ENCODE measurements at regions not wholly inside any gene's neighbourhood (a gene's known extent, or its start where the extent isn't known, plus 50 kb on each side); places are given as distances from the start of the nearest gene placed in this dataset.
"Not testable (repeated sequence)": the region's sequence is repeated elsewhere in the genome, so short reads cannot be mapped to it uniquely, and the experiment has no call there.

DNA sequence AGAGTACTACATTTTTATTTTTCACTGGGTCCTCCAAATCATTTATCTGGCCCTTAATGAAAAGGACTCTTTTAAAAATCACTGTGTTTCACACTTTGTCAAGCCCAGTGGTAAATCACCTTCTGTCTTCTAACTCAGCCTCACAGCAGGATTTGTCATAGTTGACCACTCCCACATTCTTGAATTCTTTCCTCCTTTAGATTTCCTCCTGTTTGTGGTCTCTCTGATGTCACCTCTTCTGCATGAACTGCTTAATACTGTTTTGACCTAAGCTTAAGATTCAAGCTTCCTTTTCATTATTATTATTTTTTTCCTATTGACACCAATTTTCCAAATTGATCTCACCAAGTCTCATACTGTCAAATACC, 899.8 kb upstream of the MIR17HG start:
- DNase-seq (ENCODE audit: low spot score) (no peak), ATAC-seq (no peak)

DNA sequence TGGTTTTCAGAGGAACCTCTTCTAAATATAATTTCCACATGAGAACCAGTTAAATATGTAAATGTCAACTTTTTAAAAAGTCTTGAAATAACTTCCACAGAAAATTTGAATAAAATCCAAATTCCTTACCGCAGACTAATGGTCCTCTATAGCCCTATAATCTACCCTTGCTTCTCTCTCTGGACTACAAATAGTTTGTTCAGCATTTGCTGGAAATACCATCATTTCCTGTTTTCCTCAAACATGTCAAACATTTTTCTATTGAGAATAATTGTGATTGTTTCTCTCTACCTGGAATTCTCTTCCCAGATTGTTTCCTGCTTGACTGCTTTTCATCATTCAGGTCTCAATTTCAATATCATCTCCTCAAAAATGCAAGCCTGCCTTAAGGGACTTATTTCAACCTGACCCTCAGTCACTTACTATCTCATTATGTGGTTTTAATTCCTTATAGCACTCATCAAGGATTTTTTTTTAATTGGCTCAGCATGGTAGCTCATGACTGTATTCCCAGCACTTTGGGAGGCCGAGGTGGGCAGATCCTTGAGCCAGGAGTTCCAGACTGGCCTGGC, 898.9 kb upstream of the MIR17HG start:
- DNase-seq (ENCODE audit: low spot score) (no peak), ATAC-seq (no peak)

GRCh38 chr13:90453342-90453741, 894.1 kb upstream of the MIR17HG start:
- ATAC-seq, result no peak
- DNase-seq (ENCODE audit: low spot score), result no peak

GRCh38 chr13:90454002-90454636, 893.4 kb upstream of the MIR17HG start:
- no peak for ATAC-seq
- no peak for DNase-seq (ENCODE audit: low spot score)

DNA sequence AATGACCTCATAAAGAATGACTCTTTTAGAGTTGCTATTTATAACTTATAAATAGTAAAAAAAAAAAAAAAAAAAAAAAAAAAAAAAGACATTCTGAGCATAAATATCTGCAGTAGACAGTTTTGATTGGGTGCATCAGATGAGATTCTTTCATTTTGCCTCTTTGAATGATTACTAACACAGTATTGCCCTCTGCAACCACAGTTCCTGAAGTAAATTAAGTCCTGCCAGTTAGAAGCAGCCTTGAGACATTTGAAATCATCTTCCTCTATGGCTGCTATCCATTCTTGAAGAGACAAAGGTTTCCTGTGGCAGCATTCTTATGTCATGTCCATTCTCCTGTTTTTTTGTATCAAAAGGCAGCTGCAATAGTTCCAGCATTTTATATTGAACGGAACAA, 892.4 kb upstream of the MIR17HG start:
- ATAC-seq, result no peak
- DNase-seq (ENCODE audit: low spot score), result no peak

GRCh38 chr13:90455823-90456222, 891.7 kb upstream of the MIR17HG start:
- no peak for ATAC-seq
- no peak for DNase-seq (ENCODE audit: low spot score)

DNA sequence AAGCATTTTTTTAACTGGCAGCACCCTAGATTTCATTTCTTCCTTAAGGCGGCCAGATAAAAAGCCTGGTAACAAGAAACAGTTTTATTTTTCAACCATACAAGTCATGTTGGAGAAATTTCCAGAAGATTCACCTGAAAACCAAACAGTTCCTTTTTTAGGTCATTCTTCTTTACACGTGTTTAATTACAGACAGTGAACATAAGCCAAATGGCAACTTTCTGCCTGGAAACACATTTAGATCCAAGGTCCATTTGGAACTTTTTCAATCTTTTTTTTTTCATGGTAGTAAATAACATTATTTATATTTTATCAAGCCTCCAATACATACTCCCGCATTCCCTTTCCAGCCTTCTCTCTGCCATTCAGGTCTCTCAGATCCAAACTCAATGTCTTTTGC, 886.1 kb upstream of the MIR17HG start:
- ATAC-seq, result peak; percentile 59
- no peak for DNase-seq (ENCODE audit: low spot score)

DNA sequence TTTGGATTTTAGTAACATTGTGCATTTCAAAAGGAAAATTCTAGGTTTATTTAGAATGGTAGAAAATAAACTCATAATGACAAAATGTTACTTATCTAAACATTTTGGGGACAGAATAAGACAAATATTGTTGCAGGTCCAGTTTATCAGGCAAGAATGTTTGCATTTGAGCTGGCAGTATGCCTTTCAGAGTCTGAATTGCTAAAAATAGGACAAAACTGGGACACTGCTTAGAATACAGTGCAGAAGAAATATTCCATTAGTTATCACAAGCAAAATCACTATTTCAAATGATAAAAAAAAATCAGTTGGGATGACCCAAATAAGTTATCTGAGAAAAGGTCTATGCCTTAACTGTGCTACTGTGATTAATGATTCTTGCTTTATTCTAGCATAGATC, 870.3 kb upstream of the MIR17HG start:
- DNase-seq (ENCODE audit: low spot score) (no peak), ATAC-seq (peak; percentile 29)

DNA sequence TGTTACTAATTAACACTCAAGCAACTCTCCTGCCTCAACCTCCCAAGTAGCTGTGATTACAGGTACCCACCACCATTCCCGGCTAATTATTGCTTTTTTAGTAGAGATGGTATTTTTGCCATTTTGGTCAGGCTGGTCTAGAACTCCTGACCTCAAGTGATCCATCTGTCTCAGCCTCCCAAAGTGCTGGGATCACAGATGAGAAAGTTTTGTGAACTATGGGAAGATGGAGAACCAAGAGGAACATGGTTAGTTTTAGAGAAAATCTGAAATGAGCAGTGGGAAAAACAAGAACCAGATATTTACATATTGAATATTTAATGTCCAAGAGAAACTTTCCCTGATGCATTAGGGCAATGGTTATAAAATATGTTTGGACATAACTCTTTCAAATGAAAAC, 863.6 kb upstream of the MIR17HG start:
- no peak for DNase-seq (ENCODE audit: low spot score)
- no peak for ATAC-seq

GRCh38 chr13:90485436-90485835, 862.1 kb upstream of the MIR17HG start:
- DNase-seq (ENCODE audit: low spot score) (no peak), ATAC-seq (no peak)

- ATAC-seq, result no peak
- DNase-seq (ENCODE audit: low spot score), result no peak
Measured at GRCh38 chr13:90492872-90493271, 854.6 kb upstream of the MIR17HG start.

DNA sequence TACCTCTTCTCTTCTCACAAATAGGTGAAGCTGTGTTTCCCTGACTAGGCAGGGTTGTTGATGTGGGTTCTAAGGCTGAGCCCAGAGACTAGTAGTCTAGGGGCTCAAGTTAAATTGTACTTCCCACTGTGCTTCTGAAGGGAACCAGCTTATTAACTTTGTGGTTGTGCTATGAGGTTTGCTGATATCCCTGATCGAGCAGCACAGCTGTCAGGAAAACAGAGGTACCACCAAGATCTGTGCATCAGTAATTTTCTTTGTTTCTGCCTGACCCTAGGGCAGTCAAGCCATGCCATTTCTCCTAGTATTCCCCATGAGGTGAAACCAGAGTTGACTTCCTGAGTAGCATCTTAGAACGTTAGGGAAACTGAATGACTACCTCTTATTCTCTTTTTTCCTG, 853.8 kb upstream of the MIR17HG start:
- ATAC-seq, result no peak
- no peak for DNase-seq (ENCODE audit: low spot score)

- ATAC-seq; DNase-seq (ENCODE audit: low spot score): not testable (repeated sequence)
Measured at GRCh38 chr13:90494849-90495248, 852.6 kb upstream of the MIR17HG start.

GRCh38 chr13:90498096-90498495, 849.4 kb upstream of the MIR17HG start:
- DNase-seq (ENCODE audit: low spot score), result no peak
- no peak for ATAC-seq

DNA sequence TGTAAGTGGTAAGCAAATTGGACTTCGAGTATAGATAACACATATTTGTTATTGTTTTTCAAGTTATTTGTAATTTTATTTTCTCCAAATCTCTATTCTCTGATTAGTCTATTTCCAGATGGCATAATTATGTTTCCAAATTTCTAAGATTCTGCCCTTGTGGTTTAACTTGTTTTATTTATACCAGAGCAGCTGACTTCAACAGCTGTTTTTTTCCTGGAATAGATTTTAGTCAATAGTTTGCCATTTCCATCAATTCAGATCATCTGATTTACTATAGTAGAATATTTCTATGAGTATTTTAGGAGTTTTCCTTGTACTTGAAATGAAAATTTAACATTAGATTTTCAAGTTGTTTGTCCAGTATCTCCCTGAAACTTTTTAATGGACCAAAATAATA, 848.7 kb upstream of the MIR17HG start:
- no peak for DNase-seq (ENCODE audit: low spot score)
- ATAC-seq, result no peak

GRCh38 chr13:90500569-90500968, 846.9 kb upstream of the MIR17HG start:
- ATAC-seq, result no peak

DNA sequence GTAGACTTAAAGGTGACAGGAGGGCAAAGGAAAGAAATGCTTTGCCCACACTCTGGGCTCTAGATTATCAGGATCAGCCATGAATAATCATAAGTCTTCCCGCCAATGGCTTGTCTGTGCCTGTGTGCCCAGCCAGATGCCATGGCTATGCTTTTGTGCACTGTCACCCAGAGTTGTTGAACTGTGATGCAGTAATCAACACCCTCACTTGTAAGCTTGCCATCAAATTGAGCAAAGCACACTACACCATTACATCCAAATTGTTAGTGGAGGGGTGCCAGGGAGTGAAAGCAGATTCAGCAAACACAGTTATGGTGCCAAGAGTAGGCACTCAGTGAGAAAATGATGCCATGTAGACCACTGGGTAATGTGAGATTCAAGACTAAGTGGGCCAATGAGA, 845.3 kb upstream of the MIR17HG start:
- DNase-seq (ENCODE audit: low spot score), result no peak
- no peak for ATAC-seq

More at GRCh38 chr13:90500569-90500968, 846.9 kb upstream of the MIR17HG start:
- no peak for DNase-seq (ENCODE audit: low spot score)

DNA sequence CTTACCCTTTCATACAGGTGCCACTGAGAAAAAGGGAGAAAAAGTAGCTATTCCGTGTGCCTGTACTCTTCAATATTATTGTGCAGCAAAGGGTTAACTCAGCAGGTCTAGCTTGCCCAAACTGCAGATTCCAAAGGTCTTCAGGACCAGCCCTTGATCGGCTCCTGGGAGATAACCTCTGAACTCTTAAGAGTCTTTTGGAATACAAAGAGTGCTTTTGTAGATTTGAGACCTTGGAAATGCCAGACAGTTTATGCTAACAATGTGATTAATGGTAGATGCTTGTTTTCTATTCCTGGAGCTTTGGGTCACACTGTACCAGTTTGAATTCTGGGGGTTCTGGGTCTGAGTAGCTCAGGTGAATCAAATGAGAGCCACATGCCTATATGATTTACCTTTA, 844.7 kb upstream of the MIR17HG start:
- ATAC-seq (no peak), DNase-seq (ENCODE audit: low spot score) (no peak)

GRCh38 chr13:90510319-90510718, 837.2 kb upstream of the MIR17HG start:
- no peak for DNase-seq (ENCODE audit: low spot score)
- ATAC-seq, result no peak

GRCh38 chr13:90511903-90512302, 835.6 kb upstream of the MIR17HG start:
- DNase-seq (ENCODE audit: low spot score), result no peak
- no peak for ATAC-seq

- ATAC-seq; DNase-seq (ENCODE audit: low spot score): not testable (repeated sequence)
Measured at GRCh38 chr13:90514712-90515111, 832.8 kb upstream of the MIR17HG start.

DNA sequence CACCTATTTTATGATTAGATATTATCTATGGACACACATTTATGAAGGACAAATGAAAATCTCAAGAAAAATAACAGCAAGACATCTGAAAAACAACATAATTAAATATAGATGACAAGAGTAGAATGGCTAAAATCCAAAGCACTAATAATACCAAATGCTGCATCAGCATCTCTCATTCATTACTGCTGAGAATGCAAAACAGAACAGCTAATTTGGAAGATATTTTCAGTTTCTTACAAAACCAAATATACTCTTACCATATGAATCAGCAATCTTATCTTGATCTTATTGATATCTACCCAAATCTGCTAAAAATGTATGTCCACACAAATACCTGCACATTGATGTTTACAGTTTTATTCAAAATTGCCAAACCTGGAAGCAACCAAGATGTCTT, 829.1 kb upstream of the MIR17HG start:
- DNase-seq (ENCODE audit: low spot score) (no peak), ATAC-seq (no peak)

GRCh38 chr13:90519157-90519556, 828.3 kb upstream of the MIR17HG start:
- DNase-seq (ENCODE audit: low spot score), result no peak
- no peak for ATAC-seq

Data from left lobe of liver (tissue), 2 donors.